HFF-Myc (cell line): ENCODE measurements at regions not wholly inside any gene's neighbourhood (a gene's known extent, or its start where the extent isn't known, plus 50 kb on each side); places are given as distances from the start of the nearest gene placed in this dataset.

Source experiments
- DNase-seq: peaks from one replicate; pipeline ENCODE4 v3.0.0-alpha.2; 2011; ENCODE audit warnings: low read depth; ENCODE audit errors: extremely low read depth
- H3K4me3 ChIP-seq: replicated peaks from 2 replicates; pipeline ENCODE4 v1.5.1; 2011; ENCODE audit warnings: low read depth, mild to moderate bottlenecking, control low read depth, low read length
- TF ChIP-seq, protein P1 (sequence below): IDR thresholded peaks from 2 replicates; pipeline ENCODE4 v1.5.1; 2012; ENCODE audit warnings: mild to moderate bottlenecking, low read depth, low read length, control low read depth; ENCODE audit errors: missing control alignments

DNA sequence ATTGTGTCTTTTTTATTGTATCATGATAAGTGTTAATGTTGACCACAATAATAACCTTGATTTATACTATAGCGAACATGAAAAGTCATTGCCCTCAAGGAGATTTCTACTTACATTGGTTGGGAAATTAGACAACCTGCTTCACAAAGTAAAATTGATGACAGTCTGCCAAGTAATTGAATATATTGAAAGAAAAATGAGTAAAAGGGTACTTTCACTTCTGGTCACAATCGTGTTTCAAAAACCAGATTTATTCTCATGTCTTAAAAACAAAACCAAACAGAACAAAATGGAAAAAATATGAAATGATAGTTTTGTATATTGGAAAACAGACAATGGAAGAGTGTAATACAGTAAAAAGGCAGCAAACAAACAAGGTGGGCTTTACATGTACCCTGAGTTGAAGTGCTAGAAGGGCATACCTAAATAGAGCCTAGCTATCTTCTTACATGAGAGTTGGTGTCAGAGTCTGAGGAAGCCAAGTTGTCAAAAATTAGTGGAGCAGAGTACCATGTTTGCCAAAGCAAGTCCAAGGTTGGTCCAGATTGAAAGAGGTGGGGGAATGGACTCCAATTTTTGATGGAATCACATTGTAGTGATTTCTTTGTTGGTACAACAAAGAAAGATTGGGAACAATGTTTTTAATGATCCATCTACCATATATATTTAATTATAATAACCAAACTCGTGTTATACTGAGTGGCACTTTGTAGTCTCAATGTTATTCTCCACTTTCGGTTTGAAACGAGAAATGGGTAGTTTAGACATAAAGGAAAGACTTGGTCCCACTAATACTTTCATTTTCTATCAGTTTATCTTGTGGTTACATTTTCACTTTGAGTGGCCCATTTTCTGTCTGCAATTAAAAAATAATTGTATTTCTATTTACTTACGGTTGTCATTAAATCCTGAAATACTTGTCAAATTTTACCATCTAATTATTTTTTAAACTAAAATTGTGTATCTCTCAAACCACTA lies 775.6 kb downstream of the STIM2 start:
- no peak overlapping the region for H3K4me3 ChIP-seq
- no peak for DNase-seq
- TF ChIP-seq, protein P1, sequence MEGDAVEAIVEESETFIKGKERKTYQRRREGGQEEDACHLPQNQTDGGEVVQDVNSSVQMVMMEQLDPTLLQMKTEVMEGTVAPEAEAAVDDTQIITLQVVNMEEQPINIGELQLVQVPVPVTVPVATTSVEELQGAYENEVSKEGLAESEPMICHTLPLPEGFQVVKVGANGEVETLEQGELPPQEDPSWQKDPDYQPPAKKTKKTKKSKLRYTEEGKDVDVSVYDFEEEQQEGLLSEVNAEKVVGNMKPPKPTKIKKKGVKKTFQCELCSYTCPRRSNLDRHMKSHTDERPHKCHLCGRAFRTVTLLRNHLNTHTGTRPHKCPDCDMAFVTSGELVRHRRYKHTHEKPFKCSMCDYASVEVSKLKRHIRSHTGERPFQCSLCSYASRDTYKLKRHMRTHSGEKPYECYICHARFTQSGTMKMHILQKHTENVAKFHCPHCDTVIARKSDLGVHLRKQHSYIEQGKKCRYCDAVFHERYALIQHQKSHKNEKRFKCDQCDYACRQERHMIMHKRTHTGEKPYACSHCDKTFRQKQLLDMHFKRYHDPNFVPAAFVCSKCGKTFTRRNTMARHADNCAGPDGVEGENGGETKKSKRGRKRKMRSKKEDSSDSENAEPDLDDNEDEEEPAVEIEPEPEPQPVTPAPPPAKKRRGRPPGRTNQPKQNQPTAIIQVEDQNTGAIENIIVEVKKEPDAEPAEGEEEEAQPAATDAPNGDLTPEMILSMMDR = no peak

DNA sequence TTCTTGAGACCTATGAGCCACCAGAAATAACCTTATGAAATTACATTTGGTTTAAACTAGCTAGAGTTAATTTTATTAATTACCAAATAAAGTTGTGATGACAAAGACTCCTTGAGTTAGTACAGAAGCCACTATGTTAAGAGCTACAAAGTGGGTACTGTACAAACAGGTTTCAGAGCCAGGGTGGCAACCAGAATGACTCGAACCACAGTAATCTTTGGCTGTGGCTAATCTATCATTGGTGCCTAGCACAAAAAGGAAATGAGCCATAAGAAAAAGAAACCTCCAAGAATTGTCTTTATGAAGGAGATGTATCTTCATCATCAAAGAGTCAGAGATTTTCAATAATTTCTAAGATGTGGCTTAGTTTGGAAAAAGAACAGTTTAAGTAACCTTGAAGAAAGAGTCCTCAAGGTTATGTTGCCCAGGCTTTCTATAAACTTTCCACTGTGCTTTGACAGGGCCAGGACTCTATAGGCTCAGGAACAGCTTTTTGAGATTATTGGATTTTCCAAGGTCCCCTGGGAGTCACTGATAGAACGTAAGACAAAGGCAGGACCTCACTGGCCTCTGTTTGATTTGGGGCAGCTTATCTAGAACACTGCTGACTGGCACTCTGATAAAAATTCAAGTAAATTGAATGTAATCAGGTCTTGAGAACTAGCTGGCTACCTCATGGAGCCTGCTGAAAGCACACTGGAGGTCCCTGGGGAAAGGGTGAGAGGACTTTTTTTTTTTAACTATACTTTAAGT lies 777.7 kb downstream of the STIM2 start:
- DNase-seq = no peak
- TF ChIP-seq, protein P1 = no peak
- no peak overlapping the region for H3K4me3 ChIP-seq

DNA sequence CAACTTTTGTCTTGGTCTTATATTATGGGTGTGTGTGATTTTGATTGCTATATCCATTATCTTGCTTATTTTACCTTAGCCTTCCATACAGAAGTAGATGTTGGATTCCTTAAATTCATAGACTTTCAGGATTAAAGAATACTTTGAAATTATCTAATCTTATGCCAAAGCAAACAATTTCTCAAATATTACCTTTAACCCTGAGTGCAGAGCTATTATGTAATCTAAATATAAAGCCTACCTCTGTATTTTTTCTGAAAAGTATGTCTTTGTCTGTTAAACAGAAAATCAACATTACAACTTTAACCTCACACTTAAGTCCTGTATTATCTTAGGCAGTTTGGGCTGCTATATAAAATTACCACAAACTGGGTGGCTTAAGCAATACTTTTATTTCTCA lies 782.5 kb downstream of the STIM2 start:
- H3K4me3 ChIP-seq = no peak overlapping the region
- no peak for DNase-seq
- TF ChIP-seq, protein P1 = no peak

DNA sequence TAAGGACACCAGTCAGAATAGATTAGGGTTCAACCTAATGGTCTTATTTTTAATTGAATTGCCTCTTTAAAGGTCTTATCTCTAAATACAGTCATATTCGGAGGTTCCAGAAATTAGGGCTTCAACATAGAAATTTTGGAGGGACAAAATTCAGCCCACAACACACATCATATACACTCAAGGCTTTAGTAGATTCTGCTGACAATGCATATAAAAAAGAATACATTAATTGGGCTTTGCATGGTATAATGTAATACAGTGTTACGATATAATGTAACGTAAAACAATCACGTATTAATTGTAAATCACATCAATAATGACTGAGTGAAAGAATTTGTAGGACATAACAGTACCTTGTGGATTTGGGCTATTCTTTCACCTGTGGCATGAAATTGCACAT lies 787.8 kb downstream of the STIM2 start:
- H3K4me3 ChIP-seq = no peak overlapping the region

DNA sequence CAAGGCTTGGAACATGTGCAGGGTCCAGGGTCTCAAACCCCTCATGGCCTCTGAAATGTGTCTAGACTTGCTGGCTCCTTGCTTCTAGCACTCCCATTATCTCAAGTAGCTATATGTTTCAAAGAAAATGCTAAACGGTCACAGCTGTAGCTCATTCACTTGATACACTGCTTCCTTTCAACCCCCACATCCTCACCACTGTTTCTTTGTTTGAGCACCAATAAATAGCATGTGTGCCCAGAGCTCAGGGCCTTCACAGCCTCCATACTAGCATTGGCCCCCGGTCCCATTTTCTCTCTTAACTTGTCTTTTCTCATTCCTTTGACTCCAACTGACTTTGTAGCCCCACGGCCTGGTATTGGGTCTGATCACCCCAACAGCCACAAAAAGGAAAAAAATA lies 801.8 kb downstream of the STIM2 start:
- DNase-seq = no peak
- TF ChIP-seq, protein P1 = no peak
- H3K4me3 ChIP-seq = no peak overlapping the region

More for the DNA sequence above, 787.8 kb downstream of the STIM2 start:
- TF ChIP-seq, protein P1 = no peak
- DNase-seq = no peak

DNA sequence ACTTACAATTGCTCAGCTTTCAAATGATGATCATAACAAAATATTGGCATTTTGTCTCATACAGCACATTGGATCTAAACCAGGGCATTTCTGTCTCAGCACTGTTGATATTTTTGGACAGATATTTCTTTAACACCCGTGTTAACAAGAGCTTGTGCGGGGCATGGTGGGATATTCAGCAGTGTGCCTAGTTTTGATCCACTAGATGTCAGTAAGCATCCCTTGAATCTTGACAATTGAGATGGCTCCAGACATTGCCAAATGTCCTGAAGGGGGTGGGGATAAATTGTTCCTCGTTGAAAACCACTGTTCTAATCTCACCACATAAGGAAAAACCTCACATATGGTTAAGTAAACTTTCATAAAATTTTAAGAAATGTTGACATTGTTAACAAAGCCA lies 806.3 kb downstream of the STIM2 start:
- TF ChIP-seq, protein P1 = no peak
- DNase-seq = no peak
- no peak overlapping the region for H3K4me3 ChIP-seq
